HL-60/S4 treated with phorbol 12-myristate 13-acetate at 8.2 ng/mL for 4 days and 3 days (cell line): ENCODE measurements at regions not wholly inside any gene's neighbourhood (a gene's known extent, or its start where the extent isn't known, plus 50 kb on each side); places are given as distances from the start of the nearest gene placed in this dataset.
"Not testable (repeated sequence)": the region's sequence is repeated elsewhere in the genome, so short reads cannot be mapped to it uniquely, and the experiment has no call there.

ENCODE experiments used
- in situ Hi-C: fragments of 300-500 bp; cut with MboI; formaldehyde crosslinking; loops from 2 replicates; pipeline ENCODE4 v1.15.0; 2022; ENCODE audit warnings: low sequenced_read_pairs

- in situ Hi-C loops, result no loop called here
Observed at GRCh38 chr5:14998491-14998890, 126.9 kb upstream of the ANKH start.

- in situ Hi-C loops, result no loop called here
Observed at GRCh38 chr5:14996997-14997396, 125.4 kb upstream of the ANKH start.

DNA sequence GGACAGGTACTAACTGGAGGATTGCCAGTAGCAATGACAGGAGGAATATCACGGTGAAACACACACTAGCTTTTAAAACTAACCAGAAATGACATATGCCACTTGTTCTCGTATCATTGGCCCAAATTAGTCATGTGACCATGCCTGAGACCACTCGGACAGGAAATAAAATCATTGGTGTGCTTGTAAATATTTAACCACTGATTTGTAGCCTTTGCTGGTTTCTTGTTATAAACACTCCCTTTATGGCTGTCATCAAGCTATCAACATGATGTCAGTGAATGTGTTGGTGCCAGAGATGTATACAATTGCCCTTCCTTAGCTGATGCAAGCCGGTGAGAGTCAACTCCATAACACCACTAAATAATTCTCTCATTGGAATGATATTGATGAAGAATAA lies 123.7 kb upstream of the ANKH start:
- in situ Hi-C loops, result no loop called here

- in situ Hi-C loops, result not testable (repeated sequence)
Observed at GRCh38 chr5:14993459-14994133, 122.0 kb upstream of the ANKH start.

DNA sequence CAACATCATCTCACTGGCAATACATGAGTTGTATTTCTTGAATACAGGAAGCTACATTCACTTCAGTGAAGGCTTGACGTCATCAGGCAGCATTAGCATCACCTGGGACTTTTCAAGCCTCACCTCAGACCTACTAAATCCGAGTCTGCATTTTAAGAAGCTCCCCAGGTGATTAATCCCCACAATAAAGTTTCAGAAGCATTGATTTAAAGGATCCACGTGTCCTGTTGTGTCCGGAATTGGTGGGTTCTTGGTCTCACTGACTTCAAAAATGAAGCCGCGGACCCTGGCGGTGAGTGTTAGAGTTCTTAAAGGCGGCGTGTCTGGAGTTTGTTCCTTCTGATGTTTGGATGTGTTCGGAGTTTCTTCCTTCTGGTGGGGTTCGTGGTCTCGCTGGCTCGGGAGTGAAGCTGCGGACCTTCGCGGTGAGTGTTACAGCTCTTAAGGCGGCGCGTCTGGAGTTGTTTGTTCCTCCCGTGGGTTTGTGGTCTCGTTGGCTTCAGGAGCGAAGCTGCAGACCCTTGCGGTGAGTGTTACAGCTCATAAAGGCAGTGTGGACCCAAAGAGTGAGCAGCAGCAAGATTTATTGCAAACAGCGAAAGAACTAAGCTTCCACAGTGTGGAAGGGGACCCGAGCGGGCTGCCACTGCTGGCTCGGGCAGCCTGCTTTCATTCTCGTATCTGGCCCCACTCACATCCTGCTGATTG lies 121.3 kb upstream of the ANKH start:
- in situ Hi-C loops, result not testable (repeated sequence)

- in situ Hi-C loops, result no loop called here
Observed at GRCh38 chr5:14988223-14988622, 116.6 kb upstream of the ANKH start.

DNA sequence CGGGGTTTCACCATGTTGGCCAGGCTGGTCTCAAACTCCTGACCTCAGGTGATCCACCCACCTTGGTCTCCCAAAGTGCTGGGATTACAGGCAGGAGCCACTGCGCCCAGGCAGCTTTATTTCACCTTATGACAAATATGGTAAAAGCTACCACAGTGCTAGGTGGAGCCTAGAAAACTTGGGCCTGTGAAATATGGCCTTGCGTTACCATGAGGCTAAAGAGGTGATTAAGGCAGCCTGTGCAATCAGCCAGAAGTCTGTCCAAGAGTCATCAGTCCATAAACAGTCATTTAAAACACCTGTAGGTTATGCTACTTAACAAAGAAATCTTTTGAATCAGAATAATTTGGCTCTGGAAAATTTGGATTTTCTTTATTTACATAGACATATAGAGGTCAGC lies 114.8 kb upstream of the ANKH start:
- in situ Hi-C loops, result no loop called here

DNA sequence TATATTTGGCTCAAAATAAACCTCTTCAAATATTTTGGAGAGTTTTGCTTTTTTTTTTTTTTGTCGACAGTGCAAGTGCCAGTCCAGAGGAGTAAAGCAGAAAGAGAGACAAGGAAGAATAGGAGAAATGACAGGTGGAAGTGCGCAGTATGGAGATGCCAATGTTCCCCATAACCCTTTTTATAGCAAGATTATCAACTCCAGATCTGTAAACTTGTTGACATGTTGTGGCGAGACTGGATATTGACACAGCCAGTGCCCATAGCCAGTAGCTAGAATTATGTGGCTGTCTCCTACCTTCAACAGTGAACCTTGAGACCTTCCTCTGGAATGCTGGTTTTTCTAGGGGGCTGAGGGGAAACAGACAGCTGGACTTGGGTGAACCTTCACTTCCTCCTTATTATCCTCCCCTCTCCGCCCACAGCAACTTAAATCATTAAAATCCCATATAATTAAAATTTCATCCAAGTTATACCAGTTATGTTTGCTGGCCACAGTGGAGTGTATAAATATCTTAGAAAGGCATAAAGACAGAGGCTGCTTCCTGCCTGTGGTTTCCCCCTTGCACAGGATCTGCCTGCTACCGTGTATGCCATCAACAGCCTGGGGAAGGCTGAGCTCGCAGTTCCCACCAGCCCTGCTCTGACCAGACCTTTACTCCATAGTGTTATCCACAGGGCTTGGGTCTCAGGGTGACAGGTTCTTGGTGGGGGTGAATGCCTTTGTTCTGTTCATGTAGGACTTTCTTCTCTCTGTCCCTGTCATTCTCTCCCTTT lies 112.3 kb upstream of the ANKH start:
- in situ Hi-C loops, result no loop called here

DNA sequence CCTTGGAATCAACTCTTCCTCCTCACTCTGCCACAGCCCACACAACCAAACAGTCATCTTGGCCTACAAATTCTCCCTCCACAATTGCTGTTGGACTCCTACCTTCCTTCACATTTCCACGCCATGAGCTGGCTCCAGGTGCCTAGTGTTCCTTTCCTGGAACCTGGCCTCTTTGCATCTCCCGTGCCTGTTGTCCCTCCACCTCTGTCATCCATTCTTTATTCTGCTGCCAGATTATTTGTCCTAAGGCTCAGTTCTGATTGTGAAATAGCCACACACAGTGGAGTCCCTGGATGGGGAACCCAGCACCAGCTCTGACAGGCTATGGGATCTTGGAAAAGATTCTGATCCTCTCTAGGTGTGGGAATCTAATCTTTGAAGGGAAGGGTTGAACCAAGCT lies 109.1 kb upstream of the ANKH start:
- in situ Hi-C loops, result no loop called here

DNA sequence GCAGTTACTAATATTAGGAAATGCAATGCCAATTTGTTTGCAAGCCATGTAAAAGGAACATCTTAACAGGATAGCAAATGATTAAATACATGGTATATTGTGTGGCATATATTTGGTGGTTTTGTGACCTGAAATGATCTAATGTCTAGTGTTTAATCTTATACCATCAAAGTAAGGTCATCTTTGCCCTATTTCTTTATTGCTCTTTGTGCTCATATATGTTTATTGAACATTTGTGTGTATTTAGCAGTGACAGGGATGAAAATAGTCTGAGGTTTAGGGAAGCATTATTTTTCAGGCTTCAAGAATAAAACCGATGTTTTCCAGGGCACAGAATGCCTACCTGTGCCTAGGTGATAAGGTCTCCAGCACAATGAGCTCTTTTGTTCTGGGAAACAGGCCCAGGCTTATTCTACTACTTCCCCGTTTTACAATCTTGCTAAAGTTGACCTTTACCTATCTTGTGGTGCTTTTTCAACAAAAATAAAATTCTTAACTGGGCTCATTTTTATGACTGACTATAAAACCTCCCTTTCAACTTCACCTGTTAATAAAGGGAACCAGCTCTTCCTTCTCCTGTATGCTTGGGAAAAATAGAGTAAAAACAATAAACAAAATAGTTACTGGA lies 105.6 kb upstream of the ANKH start:
- in situ Hi-C loops, result no loop called here

- in situ Hi-C loops, result no loop called here
Observed at GRCh38 chr5:14976486-14976885, 104.9 kb upstream of the ANKH start.

DNA sequence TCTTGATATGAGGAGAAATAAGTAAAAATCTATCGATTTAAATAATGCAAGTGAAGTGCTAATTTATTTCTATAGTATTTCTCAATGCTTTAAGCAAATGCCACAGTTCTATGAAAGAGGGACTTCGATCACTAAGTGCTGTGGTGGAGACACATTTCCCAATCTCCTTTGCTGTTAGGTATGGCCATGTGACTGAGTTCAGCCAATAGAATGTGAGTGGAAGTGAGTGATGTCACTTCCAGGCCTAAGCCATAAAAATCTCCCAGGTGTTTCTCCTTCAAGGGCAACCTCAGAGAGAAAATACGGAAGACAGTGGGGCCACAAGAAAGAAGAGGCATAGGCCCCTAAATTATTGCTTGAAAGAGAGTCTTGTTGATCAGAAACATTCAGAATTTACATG lies 100.3 kb upstream of the ANKH start:
- in situ Hi-C loops, result no loop called here

DNA sequence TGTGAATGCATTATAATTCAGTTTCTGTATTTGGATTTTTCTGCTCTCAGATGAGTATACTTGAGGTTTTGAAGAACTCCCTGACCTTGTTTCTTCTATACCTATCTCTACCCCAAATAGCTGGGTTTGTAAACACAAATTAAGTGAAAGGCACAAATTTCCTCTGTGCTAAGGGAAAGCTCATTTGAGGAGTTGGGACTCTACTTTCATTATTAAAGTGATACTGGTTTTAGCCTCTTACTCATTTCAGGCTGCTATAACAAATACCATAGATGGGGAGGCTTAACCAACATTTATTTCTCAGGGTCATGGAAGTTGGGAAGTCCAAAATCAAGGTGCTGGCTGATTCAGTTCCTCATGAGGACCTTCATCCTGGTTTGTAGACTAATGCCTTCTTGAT lies 97.2 kb upstream of the ANKH start:
- in situ Hi-C loops, result no loop called here

- in situ Hi-C loops, result no loop called here
Observed at GRCh38 chr5:14967166-14967565, 95.6 kb upstream of the ANKH start.

DNA sequence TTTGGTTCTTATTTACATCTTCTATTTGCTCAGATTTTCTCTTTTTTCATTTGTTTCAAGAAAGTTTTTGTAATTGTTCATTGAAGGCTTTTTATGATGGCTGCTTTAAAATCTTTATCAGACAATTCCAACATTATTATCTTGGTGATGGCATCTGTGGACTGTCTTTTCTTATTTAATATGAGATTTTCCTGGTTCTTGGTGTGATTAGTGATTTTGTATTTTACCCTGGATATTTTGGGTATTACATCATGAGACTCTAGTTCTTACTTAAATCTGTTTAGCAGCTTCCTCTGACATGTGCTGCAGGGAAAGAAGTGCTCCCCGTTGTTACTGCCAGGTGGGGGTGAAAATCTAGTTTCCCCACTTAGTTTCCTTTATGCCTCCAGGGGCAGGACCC lies 94.2 kb upstream of the ANKH start:
- in situ Hi-C loops, result no loop called here

- in situ Hi-C loops, result no loop called here
Observed at GRCh38 chr5:14962604-14963003, 91.0 kb upstream of the ANKH start.

DNA sequence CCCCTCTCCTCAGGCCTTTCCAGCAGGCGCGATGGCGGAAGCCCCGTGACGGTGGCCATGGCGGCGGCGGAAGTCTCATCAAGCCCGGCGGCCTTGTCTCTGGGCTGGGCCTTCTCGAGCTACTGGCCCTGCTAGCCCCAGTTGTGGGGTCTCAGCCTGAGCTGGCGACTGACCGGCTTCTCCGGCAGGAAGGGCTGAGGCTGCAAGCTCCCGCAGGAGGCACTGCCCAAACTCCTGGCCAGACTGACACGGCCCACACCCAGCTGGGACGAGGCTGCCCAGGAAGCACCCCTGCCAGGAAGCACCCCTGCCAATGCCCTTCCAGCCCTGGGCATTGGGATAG lies 88.5 kb upstream of the ANKH start:
- in situ Hi-C loops, result no loop called here

DNA sequence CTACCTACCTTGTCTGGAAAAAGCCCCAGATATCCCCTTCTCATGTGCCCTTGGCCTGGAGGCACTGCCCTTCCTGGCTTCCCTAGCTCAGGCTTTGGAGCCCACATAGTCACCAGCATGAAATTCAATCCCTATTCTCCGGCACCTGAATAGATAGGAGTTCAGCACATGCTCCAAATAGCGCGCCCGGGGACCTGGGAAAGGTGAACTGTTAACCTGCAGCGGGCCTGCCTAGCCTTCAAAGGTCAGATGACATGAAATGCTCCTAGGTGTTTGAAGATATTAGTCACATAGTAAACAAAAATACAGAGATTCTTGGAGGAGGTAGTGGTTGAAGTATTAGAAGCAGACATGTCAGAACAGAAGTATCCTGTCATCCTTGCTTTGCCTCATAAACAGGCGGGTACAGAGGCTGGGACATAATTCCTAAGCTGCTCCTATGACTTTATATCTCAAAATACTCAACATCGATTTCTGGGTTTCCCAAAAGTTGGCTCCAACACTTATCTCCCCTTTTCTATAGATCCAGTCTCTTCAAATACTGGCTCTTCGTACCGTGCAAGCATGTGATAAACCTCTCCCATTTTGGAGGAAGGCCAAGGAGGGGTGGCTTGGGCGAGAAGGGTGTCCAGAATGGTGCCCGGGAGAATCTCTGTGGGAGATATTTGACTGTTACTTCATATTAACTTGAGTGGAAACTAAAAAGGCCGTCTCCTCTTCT lies 88.0 kb upstream of the ANKH start:
- in situ Hi-C loops, result no loop called here

GRCh38 chr5:14958188-14958587 lies 86.6 kb upstream of the ANKH start:
- in situ Hi-C loops, result no loop called here

DNA sequence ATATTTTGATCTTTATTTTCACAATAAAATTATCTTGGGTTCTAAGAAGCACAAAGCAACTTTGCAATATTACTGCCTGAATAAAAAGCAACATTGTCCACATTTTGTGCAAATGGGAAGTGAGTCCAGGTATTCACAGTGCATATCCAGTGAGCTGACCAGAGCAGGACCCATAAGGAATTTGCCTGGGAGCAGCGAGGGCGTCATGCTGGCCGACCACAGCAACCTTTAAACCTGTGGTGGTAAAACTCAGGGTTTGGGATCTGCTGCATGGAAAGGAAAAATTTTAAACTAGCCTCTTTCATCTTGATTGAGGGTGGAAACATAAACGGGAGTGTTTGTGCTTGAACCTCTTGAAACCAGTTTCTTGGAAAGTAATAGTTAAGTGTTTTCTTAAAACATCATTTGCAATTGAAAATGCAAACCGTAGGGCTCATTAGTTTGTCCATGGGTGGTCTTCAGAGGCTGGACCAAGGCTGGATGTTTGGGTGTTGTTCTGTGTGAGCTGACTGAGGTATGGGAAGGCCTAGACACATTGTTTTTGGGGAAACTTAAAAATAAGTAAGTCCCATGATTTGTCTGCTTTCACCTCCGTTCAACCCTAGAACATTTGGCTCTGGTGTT lies 85.0 kb upstream of the ANKH start:
- in situ Hi-C loops, result no loop called here
